Retinal pigment epithelial cell (primary cell): ENCODE measurements at regions not wholly inside any gene's neighbourhood (a gene's known extent, or its start where the extent isn't known, plus 50 kb on each side); places are given as distances from the start of the nearest gene placed in this dataset.

Source experiments
- DNase-seq: peaks from one replicate; pipeline ENCODE4 v3.0.0-alpha.2; 2010; ENCODE audit warnings: low read depth
- H3K4me3 ChIP-seq: 2 replicates; pipeline ENCODE4 v1.5.1; 2011; ENCODE audit warnings: mild to moderate bottlenecking, low read length, control low read depth, moderate library complexity
- TF ChIP-seq, protein P1 (sequence below): conservative IDR thresholded peaks from 2 replicates; pipeline ENCODE4 v1.5.1; 2011; ENCODE audit warnings: low read depth, low read length, control low read depth, inconsistent platforms

DNA sequence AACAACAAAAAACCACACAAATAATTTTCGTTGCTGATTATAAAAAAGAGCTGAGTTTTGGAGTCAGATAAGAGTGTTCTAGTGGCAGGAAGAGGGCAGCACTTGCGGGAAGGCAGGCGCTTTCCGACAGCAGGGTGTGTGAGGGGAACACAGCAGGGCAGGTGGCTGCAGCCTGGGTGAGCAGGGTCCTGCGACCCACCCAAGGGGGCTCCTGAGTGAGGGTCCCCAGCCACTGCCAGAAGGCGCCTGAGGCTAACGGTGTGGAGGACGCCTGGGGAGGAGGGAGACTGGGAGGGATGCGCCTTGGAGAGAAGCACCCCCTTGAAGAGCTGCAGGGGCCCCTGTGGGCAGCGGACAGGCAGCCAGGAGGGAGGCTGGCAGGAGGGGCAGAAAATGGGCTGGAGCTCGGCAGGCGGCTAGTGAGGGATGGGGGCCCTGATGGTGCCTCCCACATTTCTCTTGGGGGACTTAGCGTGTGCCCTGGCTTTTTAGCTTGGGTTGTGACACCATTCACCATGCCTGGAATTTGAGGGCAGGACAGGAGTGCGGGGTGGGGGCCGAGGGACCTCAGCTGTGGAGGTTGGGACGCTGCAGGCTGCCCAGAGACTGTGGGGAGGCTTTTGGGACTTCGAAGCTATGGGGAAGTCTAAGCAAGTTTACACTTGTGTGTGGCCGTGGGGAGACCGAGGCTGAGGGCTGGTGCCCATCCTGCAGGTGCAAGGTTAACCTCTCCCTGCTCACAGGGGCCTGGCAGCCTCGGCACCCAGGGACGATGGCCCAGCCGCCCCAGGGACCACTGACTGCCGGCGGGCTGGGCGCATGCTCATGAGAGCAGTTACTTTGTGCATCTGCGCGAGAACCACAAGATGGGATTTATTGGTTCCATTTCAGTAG lies 111.4 kb downstream of the SIK1 start:
- TF ChIP-seq, protein P1, sequence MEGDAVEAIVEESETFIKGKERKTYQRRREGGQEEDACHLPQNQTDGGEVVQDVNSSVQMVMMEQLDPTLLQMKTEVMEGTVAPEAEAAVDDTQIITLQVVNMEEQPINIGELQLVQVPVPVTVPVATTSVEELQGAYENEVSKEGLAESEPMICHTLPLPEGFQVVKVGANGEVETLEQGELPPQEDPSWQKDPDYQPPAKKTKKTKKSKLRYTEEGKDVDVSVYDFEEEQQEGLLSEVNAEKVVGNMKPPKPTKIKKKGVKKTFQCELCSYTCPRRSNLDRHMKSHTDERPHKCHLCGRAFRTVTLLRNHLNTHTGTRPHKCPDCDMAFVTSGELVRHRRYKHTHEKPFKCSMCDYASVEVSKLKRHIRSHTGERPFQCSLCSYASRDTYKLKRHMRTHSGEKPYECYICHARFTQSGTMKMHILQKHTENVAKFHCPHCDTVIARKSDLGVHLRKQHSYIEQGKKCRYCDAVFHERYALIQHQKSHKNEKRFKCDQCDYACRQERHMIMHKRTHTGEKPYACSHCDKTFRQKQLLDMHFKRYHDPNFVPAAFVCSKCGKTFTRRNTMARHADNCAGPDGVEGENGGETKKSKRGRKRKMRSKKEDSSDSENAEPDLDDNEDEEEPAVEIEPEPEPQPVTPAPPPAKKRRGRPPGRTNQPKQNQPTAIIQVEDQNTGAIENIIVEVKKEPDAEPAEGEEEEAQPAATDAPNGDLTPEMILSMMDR, result peak; percentile 32
- no peak overlapping the region for H3K4me3 ChIP-seq
- DNase-seq, result no peak

DNA sequence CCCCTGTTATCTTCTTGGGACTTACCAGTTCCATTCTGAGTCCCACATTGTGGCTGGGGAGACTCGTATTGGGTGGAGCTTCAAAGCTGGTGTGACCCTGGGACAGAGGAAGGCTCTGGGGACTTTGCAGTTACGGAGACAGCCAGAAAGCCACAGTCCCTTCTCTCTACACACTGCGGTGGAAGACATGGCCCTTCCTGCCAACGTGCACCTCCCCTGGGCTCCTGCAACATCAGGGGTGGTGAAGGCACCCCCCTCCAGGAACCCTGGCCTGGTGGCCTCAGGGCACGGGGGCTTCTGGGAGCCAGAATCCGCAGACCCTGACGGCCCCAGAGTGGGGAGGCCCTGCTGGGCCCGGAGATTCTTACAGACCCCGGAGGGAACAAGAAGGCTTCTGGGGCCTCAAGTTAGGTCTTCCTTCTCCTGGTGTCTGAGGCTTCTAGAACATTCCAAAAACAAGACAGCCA lies 113.0 kb downstream of the SIK1 start:
- H3K4me3 ChIP-seq, result no peak overlapping the region
- no peak for DNase-seq
- TF ChIP-seq, protein P1, result no peak

DNA sequence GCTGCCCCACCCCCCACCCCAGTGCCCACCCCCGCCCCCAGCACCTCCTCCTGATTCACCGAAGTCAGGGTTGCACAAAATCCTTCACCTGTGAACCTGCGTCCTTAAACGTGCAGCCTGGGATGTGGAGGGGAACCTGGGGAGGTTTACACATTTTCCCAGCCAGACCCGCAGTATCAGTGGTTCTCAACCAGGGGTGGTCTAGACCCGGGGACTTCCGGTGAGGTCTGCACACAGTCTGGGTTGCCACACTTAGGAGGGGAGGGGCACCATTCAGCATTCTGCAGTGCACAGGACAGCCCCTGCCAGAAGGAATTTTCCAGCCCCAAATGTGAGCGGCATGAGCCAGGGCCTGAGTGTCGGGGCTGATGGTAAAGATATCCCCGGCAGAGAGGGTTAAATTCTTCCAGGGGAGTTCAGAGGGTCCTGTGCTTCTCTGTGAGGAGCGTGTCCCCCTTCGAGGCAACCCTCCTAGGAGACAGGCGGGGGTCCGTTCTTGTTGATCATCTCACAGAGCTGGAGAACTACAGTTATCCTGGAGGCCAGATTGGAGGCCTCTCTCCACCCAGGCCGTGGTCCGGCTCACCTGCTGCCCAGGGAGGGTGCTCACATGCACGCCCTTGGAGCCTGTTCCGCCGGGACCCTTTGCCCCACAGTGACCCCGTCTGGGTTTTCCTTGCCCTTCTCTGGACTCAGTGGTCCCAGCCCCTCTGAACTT lies 113.6 kb downstream of the SIK1 start:
- H3K4me3 ChIP-seq, result no peak overlapping the region
- TF ChIP-seq, protein P1, result no peak

DNA sequence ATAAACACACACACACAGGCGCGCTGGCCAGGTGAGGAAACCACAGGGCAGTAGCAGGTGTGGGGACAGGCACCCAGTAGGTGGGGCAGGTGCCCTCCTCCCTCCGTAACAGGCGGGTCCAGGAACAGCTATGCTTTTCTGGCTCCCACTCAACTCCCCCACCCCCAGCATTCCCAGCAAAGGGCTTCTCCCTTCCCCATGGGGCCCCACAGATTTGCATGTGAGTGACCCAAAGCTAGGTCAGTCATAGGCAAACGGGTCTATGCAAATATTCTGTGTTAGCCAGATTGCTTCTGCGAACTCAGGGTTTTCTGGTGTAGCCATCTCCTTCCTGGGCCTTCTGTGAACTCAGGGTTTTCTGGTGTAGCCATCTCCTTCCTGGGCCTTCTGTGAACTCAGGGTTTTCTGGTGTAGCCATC lies 114.2 kb downstream of the SIK1 start:
- peak; percentile 39 for DNase-seq
- TF ChIP-seq, protein P1, result no peak
- no peak overlapping the region for H3K4me3 ChIP-seq

More for the DNA sequence above, 113.6 kb downstream of the SIK1 start:
- no peak for DNase-seq

DNA sequence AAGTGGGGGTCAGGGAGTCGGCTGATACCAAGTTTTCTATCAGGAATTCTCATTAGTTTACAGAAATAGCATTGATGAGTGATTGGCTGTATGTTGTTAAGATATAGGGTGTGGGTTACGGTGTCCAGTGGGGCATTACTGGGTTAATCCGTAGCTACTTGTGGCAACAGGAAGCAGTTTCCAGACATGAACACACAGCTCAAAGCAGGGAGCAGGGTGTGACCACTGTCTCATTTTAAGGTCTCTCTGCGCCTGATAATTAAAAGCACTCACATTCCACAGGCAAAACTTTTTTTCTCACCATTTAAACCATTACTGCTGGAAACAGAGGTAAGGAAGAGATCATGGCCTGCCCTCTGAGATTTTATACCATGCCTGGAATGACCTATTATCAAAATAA lies 114.9 kb downstream of the SIK1 start:
- TF ChIP-seq, protein P1, result no peak
- H3K4me3 ChIP-seq, result no peak overlapping the region
- no peak for DNase-seq

DNA sequence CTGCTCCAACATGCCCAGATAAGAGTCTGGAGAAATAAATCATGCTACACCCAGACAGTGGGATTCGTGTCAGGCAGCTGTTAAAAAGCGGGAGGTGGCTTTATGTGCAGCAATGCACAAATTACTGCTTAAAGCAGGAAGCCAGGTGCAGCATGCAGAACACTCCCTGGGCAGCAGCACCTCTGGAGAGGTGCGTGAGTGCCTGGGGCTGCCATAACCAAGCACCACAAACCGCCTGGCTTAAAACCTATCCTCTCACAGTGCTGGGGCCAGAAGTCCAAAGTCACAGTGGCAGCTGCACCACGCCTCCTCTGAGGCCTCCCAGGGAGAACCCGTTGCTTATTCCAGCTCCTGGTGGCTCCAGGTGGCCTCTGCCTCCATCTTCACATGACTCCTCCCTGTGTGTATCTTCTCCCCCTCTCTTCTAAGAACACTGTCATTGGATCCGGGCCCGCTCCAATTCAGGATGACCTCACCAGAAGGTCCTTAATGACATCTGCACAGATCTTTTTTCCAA lies 115.6 kb downstream of the SIK1 start:
- no peak overlapping the region for H3K4me3 ChIP-seq
- no peak for DNase-seq
- TF ChIP-seq, protein P1, result no peak
